DMS79 treated with DMSO at 0.1 percent for 48 hours (cell line): ENCODE measurements at regions not wholly inside any gene's neighbourhood (a gene's known extent, or its start where the extent isn't known, plus 50 kb on each side); places are given as distances from the start of the nearest gene placed in this dataset.
"Not testable (repeated sequence)": the region's sequence is repeated elsewhere in the genome, so short reads cannot be mapped to it uniquely, and the experiment has no call there.

ENCODE experiments used
- DNase-seq: peaks from one replicate; lab custom pipeline; 2025; lab: John Stamatoyannopoulos, UW

DNA sequence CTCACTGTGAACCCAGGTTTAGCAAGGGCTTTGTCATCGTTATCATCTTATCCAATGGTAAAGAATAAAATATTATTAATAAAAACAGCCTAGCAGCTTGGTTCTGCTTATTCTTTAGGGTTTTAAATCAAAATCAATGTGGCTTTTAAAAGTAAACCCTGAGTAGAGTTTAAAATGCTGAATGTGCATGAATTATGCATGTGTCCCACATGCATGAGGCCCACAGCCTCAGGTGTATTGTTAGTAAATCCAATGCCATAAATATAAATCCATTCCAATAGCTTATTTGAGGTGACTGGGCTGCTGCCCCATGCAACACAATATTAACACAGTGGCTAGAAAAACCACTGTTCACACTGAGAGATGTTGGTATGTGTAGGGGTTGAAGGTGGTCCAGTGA lies 254.1 kb downstream of the HNMT start:
- DNase-seq: no peak

DNA sequence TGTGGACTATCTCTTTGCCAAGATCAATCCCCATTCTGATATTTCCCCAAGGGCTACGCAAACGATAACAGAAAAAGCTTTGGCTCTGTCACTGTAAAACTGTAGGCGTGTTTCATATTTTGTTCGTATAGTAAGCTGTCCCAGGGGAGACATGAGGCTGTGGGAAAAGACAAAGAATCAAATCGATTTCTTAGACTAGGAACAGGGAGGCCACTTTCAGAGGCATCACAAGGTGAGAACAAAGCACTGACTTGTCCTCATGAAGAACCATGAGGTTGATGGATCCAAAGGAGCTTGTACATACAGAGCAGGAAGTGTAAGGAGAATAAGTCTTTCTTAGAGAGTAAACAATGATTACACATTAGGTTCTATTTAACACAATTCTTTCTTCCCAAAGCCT lies 255.7 kb downstream of the HNMT start:
- DNase-seq: no peak

GRCh38 chr2:138221358-138221757 lies 257.1 kb downstream of the HNMT start:
- no peak for DNase-seq

GRCh38 chr2:138223319-138223718 lies 259.0 kb downstream of the HNMT start:
- no peak for DNase-seq

DNA sequence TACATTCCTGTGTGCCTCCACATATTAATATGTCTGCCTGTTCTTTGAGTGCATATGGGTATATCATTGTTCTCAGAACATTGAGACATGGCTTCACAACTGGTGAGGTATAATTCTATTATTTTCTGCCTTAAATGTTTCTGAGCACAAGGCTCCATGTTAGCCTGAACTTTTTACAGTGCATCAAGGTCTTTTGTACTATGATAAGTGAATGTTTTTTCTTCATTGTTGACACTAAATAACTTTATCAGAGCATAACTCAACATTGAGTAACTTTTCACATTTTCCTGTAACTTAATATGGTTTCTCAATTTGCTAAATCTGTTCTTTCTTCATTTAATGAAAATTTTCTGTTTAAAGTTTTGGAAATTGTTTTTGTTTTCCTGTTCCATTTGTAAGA lies 262.9 kb downstream of the HNMT start:
- DNase-seq: no peak

DNA sequence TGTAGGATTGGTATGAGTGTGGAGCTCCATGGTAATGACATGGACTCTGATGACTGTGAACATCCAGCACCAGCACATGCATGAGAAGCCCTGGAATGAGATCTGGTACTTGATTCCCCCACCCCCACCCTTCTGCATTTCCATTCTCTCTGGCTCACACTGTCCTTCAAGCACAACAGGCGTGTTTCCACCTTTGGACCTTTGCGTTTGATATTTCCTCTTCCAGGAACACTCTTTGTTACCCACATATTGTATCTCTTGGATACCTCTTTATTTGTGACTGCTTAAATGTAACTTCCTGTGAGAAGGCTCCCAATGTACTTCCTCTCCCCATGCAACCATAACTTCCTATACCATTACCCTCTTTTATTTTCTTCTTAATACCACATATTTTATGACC lies 263.8 kb downstream of the HNMT start:
- DNase-seq: no peak

DNA sequence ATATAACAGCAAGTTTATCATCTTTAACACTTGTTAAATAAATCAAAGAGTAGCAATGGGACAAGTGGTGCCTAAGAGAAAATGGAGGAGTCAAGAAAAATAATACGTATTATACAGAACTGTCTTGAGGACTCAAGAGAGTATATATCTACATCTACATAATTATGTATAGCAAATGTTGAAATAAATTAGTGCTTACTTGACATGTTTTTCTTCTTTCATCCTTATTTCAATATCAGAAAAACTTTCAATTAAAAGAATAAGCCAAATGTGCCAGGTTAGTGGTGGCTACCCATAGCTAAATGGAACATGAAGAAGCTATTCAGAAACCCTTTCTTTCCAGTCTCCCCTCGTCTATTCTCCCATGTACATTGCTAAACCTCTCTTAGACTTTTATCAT lies 267.3 kb upstream of the SPOPL start:
- DNase-seq: no peak

GRCh38 chr2:138235041-138235440 lies 266.5 kb upstream of the SPOPL start:
- DNase-seq: no peak

DNA sequence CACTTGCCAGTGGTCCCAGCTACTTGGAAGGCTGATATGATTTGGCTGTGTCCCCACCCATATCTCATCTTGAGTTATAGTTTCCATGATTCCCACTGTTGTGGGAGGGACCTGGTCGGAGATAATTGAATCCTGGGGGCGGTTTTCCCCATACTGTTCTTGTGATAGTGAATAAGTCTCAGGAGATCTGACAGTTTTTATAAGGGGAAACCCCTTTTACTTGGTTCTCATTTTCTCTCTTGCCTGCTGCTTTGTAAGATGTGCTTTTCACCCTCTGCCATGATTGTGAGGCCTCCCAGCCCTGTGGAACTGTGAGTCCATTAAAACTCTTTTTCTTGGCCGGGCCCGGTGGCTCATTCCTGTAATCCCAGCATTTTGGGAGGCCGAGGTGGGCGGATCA lies 265.4 kb upstream of the SPOPL start:
- DNase-seq: no peak

DNA sequence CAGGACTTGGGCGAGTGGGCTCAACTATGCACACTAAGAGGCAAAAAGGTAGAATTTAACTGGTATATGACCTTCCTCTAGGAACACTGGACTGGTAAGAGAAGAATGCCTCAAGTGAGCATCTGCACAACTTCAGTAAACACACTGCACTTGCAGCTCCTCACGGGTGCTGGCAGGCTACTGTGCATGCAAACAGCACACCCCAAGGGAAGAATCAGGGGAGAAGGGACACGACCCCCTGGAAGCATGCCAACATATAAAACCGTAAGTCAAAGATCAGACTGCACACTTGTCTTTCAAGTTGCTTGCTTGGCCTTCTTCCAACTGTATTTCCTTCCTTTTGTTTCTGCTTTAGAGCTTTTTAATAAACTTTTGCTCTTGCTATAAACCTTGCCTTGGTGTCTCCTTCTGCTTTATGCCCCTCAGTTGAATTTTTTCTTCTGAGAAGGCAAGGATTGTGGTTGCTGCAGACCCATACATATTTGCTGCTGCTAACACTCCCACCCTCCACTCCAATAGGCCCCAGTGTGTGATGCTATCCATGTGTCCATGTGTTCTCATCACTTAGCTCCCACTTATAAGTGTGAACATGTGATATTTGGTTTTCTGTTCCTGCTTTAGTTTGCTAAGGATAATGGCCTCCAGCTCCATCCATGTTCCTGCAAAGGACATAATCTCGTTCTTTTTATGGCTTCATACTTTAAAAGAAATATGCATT lies 263.7 kb upstream of the SPOPL start:
- peak; percentile 71 for DNase-seq

DNA sequence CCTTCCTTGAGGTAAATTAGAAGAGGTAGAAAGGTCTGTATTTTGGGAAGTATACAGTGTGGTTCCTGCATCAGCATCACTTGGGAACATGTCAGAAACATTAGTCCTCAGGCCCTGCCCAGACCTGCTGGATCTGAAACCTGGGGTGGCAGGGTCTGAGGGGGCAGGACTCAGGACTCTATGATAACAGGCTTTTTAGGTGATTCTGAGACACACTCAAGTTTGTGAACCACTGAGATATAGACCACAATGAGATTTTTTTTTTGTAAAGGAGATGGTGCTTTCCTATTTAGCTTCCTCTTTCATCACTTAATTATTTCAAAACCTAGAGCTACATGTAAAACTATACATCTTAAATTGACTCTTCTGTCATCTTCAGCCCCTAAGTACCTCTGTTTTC lies 262.7 kb upstream of the SPOPL start:
- no peak for DNase-seq

DNA sequence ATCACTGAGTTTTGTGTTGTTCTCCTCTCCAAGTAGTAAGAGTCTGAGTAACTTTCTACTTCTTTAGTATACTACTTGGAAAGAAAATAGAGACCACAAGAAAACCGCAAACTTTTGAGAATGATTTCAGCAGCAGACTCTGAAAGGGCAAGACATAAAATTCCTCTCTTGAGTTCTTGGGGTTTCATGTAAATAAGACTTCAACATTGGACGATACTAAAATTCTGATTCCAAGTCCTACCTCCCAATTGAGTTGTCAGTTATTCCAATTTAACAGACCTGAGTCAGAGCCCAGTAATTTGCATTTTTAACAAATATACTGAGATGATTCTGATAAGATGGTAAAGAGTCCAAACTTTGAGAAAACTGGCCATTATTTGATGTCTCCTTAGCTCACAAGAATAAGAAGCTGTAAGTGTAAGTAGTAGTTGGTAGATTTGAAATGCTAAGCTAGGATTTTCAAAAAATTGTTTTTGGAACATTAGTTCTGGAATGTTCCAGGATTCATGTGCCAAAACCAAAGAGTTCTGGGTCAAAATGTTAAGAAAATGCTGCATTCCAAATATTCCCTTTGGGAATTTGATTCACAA lies 261.6 kb upstream of the SPOPL start:
- no peak for DNase-seq

DNA sequence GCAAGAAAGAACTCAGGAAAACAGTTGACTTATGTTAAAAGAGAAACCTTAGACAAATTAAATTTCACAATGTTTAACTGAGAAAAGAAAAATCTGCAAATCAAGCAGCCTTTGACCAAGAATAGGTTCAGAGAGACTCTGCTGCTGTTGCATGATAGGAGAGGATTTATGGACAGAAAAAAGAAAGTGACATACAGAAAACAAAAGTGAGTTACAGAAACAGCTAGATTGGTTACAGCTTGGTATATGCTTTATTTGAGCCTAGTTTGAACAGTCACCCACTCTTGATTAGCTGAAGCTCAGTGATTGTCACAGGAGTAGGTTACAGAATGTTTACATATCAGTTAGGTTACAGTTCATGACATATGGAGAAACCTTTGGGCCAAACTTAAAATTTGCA lies 258.2 kb upstream of the SPOPL start:
- DNase-seq: no peak

DNA sequence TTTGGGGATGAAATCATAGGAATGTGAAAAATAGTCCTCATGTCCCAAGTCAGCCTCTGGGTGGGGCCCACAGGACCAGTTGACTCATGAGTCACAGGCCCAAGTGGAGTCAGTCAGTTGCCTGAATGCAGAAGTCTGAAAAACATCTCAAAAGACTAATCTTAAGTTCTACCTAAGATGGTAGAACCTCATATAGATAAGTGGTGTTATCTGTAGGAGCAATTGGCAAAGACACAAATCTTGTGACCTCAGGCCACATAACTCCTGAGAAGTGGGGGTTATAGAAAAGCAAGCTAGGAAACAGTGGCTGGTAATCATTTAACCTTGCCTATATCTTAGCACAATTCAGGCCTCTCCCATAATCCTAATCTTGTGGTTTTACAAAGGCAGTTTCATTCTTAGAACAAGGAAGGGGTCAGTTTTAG lies 257.1 kb upstream of the SPOPL start:
- DNase-seq: no peak

DNA sequence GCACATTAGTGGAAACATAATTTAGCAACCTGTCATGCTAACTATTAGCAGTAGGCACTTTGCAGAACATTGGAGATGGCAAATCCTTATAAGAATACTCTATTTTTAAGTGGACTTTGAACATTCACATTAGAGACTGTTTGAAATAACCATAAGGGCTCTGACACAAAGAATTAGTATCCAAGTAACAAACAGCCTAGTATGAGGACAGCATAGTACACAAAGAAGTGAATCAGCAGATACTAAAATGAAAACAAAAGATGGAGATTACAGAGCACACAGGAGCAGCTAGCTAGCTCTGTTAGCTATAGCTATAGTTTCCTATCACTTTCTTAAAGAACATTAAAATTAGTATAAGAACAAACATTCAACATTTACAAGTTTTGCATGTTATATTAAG lies 256.3 kb upstream of the SPOPL start:
- DNase-seq: no peak

DNA sequence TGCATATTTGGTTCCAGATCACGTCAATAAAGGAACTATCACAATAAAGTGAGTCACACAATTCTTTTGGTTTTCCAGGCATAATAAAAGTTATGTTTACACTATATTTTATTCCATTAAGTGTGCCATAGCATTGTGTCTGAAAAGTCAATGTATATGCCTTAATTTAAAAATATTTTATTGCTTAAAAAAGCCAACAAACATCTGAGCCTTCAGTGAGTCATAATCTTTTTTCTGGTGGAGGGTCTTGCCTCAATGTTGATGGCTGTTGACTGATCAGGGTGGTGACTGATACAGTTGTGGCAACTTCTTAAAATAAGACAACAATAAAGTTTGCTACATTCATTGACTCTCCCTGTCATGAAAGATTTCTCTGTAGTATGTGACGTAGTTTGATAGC lies 254.3 kb upstream of the SPOPL start:
- no peak for DNase-seq

DNA sequence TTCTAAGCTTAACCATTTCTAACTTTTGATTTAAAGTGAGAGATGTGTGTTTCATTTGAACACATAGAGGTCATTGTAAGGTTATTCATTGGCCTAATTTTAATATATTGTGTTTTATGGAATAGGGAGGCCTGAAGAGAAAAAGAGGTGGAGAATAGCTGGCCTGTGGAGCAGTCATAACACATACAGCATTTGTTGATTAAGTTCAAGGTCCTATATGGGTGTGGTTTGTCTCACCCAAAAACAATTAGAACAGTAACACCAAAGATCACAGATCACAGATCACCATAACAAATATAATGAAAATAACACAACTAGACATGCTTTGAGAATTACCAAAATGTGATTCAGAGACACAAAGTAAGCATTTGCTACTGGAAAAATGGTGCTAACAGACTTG lies 252.4 kb upstream of the SPOPL start:
- DNase-seq: no peak

DNA sequence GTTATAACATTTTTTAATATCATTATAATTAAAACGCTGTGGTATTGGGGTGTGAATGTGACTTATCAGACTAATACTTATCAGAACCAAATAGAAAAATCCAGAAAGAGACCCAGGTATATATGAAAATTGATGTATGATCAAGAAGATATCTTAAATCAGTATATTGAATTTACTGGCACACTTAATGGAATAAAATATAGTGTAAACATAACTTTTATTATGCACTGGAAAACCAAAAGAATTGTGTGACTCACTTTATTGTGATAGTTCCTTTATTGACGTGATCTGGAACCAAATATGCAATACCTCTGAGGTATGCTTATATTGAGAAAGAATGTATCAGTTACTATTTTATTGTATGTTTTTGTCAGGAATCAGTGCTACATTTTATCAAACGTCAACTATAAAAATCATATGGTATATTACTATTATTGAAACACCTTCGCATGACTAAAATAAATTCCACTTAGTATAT lies 250.7 kb upstream of the SPOPL start:
- not testable (repeated sequence) for DNase-seq

GRCh38 chr2:138252587-138252986 lies 249.0 kb upstream of the SPOPL start:
- no peak for DNase-seq

- no peak for DNase-seq
Measured at GRCh38 chr2:138255670-138256069, 245.9 kb upstream of the SPOPL start.

DNA sequence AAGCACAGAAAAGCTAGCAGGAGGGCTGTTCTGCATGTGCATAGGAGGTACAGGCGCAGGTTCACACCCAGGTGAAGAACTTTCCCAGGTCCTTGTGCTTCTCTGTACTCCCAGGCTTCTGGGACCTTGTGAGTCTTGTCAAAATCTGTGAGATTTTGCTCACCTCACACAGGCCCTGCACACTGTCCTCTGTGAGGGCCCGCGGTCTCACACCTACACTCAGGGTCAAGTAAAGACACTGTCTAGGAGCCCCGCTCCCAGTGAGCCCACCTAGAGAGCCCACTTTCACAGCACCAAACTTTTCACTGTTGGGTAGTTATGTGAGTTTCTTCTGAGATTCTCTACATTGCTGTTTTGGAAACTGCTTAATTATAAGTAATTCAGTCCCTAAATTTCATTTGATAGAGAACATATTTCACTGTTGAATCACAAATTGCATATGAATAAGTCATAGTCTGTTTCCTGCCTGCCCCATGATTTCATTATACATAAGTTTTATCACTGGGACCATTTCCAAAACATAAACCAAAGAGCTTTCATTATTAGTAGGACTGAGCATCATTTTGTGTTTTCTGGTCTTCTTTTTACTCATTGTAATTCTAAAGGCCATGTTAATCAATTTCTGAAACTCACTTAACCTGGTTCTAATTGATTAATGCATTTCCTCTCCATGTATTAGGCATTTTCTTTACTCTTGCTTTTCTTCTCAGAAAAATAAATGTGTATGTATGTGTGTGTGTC lies 234.2 kb upstream of the SPOPL start:
- DNase-seq: no peak

GRCh38 chr2:138267902-138268254 lies 233.7 kb upstream of the SPOPL start:
- DNase-seq: no peak

- DNase-seq: no peak
Measured at GRCh38 chr2:138269765-138270164, 231.8 kb upstream of the SPOPL start.
